A673 (cell line): ENCODE measurements at regions not wholly inside any gene's neighbourhood (a gene's known extent, or its start where the extent isn't known, plus 50 kb on each side); places are given as distances from the start of the nearest gene placed in this dataset.

Experiments
- EZH2 ChIP-seq: fragments of 200-600 bp; sonication (generic); IDR thresholded peaks from 2 replicates; pipeline ENCODE4 v1.6.1; 2017; ENCODE audit warnings: borderline replicate concordance, low read depth, mild to moderate bottlenecking, mixed read lengths, antibody characterized with exemption, low read length; ENCODE audit not compliant: poor library complexity, severe bottlenecking
- TF ChIP-seq, protein P1 (sequence below): fragments of 300-800, 200-600 bp; sonication (generic); conservative IDR thresholded peaks from 2 replicates; pipeline ENCODE4 v1.5.1; 2017; ENCODE audit warnings: low read depth, mild to moderate bottlenecking, antibody characterized with exemption, low read length, moderate library complexity, mixed read lengths

DNA sequence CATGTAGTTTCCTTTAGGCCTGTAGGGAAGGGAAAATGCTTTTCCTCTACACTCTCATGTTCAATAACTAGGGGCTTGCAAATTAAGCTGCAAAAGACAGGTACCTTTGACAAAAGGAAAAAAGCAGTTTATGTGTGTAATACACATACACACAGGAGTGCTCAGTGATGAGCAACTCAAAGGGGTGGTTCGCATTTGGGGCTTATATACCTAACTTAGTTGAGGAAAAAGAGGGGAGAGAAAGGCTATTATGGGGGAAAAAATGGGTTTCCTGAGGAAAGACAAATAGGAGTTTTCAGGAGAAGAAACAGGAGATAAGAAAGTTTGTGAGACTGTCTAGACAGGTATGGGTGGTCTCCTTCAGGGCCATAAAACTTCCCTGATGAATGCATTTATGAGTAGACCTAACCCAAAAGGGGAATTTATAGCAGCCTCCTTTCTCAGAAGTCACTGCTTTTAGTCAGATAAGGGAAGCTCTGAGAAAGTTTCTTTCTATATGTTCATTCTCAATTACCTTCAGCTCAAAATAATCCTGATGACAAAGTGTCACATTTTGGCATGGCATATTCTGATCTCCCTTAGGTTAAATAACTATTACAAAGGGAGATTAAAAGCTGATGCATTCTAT, 55.2 kb upstream of the EZH2 start:
- TF ChIP-seq, protein P1, sequence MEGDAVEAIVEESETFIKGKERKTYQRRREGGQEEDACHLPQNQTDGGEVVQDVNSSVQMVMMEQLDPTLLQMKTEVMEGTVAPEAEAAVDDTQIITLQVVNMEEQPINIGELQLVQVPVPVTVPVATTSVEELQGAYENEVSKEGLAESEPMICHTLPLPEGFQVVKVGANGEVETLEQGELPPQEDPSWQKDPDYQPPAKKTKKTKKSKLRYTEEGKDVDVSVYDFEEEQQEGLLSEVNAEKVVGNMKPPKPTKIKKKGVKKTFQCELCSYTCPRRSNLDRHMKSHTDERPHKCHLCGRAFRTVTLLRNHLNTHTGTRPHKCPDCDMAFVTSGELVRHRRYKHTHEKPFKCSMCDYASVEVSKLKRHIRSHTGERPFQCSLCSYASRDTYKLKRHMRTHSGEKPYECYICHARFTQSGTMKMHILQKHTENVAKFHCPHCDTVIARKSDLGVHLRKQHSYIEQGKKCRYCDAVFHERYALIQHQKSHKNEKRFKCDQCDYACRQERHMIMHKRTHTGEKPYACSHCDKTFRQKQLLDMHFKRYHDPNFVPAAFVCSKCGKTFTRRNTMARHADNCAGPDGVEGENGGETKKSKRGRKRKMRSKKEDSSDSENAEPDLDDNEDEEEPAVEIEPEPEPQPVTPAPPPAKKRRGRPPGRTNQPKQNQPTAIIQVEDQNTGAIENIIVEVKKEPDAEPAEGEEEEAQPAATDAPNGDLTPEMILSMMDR = no peak
- no peak for TF ChIP-seq EZH2
